GM12874 (cell line): ENCODE measurements at regions not wholly inside any gene's neighbourhood (a gene's known extent, or its start where the extent isn't known, plus 50 kb on each side); places are given as distances from the start of the nearest gene placed in this dataset.

ENCODE experiments used
- CTCF ChIP-seq: IDR thresholded peaks from 2 replicates; pipeline ENCODE4 v1.5.1; 2011; ENCODE audit warnings: low read depth, mild to moderate bottlenecking, control low read depth, low read length, moderate library complexity; ENCODE audit not compliant: insufficient read depth

DNA sequence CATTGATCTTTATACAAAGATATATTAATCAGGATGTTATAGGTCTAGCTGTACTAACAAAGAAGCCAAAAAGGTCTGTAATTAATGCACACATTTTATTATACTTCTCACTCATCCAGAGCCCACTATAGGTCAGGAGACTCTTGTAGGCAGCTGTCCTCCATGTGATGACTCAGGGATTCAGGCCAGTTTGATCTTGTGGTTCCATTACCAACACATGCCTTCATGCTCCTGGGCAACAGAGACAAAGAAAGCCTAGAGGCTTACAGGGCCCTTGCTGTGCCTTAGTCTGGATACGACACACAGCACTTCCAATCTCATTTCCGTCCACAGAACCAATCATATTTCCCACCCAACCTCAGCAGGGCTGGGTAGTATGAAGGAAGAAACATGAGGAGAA, 150.3 kb upstream of the NCAM1 start:
- no peak for TF ChIP-seq CTCF

- no peak for TF ChIP-seq CTCF
Measured at GRCh38 chr11:112811783-112812182, 149.4 kb upstream of the NCAM1 start.

DNA sequence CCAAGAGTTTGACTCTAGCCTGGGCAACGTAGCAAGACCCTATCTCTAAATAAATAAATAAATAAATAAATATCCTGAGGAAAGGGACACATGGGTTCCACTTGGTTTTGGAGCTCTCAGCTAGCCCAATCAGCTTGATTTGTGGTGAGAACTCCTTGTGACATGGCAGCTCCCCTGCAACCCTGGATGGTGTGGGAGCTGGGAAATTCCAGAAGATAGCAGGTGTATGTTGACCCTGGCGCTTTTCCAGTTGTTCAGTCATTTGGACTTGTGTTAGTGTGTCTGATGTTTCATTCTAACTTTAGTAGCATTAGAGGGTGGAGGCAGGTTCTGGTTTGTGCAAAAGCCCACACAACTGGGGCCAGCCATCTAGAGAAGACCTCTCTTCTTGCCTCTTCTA, 148.5 kb upstream of the NCAM1 start:
- no peak for TF ChIP-seq CTCF

DNA sequence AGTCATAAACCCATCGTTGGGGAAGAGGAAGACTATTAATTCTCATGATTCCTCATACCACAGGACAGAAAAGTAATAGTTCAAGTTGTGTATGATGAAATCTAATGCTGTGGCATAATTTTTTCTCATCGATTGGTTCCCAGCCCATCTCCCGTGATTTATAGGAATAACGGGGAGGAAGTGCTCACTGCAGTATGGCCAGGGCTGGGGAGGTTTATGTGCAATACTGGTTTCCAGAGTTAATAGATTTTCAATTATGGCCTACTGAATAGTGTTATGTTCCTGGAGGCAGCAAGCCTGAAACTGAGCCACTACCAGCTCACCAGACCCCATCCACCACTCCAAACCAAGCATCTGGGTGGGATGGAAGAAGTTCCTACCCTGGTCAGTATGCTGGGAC, 147.1 kb upstream of the NCAM1 start:
- no peak for TF ChIP-seq CTCF

- no peak for TF ChIP-seq CTCF
Measured at GRCh38 chr11:112817376-112817775, 143.8 kb upstream of the NCAM1 start.

- TF ChIP-seq CTCF: no peak
Measured at GRCh38 chr11:112822478-112823274, 138.5 kb upstream of the NCAM1 start.

- TF ChIP-seq CTCF: no peak
Measured at GRCh38 chr11:112826026-112826425, 135.2 kb upstream of the NCAM1 start.
